ENCODE measurements at regions not wholly inside any gene's neighbourhood (a gene's known extent, or its start where the extent isn't known, plus 50 kb on each side); places are given as distances from the start of the nearest gene placed in this dataset.

DNA sequence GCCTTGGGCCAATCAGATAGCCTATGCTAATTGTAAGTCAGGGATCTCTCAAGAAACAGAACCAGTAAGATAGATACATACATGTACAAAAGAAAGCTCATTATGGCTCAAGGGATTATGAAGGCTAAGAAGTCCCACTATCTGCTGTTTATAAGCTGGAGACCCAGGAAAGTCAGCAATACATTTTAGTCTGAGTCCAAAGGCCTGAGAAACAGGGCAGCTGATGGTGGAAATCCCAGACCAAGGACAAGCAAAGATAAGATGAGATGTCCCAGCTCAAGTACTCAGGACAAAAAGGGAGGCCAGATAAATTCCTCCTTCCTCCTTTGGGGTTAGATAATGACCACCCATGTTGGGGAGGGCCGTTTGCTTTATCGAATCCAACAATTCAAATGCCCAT, 269.9 kb downstream of the AJAP1 start:
- Histone ChIP-seq H3K4me1 (ENCODE audit: control insufficient read depth in 1 of 2, insufficient read depth in 2 of 2, low read length in 2 of 2) (no peaks in the 10 kb centered on the region), H3K9me3 (ENCODE audit: control insufficient read depth in 1 of 2, low read length in 2 of 2) (no peaks in the 10 kb centered on the region), H3K4me3 (ENCODE audit: low read depth in 1 of 2, low read length in 2 of 2) (no peak overlapping the region), H3K36me3 (ENCODE audit: control insufficient read depth in 1 of 2, insufficient read depth in 2 of 2, low read length in 2 of 2) (no peaks in the 10 kb centered on the region), H3K27me3 (ENCODE audit: low read depth, low read length) (no peaks in the 10 kb centered on the region), H3K27ac (ENCODE audit: low read length) (no peak overlapping the region)

GRCh38 chr1:4916610-4917009, 262.2 kb downstream of the AJAP1 start:
- Histone ChIP-seq H3K36me3 (ENCODE audit: control insufficient read depth in 1 of 2, insufficient read depth in 2 of 2, low read length in 2 of 2) (no peaks in the 10 kb centered on the region), H3K4me3 (ENCODE audit: low read depth in 1 of 2, low read length in 2 of 2) (no peak overlapping the region), H3K9me3 (ENCODE audit: control insufficient read depth in 1 of 2, low read length in 2 of 2) (peaks cover 0 to 4% of the 10 kb centered on the region in 2 donors), H3K27ac (ENCODE audit: low read length) (no peak overlapping the region), H3K4me1 (ENCODE audit: control insufficient read depth in 1 of 2, insufficient read depth in 2 of 2, low read length in 2 of 2) (no peaks in the 10 kb centered on the region), H3K27me3 (ENCODE audit: low read depth, low read length) (no peaks in the 10 kb centered on the region)

GRCh38 chr1:4915154-4915553, 260.7 kb downstream of the AJAP1 start:
- H3K36me3 ChIP-seq (ENCODE audit: control insufficient read depth in 1 of 2, insufficient read depth in 2 of 2, low read length in 2 of 2): no peaks in the 10 kb centered on the region
- H3K27me3 ChIP-seq (ENCODE audit: low read depth, low read length): no peaks in the 10 kb centered on the region
- peaks cover 0 to 4% of the 10 kb centered on the region in 2 donors for H3K9me3 ChIP-seq (ENCODE audit: control insufficient read depth in 1 of 2, low read length in 2 of 2)
- no peak overlapping the region for H3K4me3 ChIP-seq (ENCODE audit: low read depth in 1 of 2, low read length in 2 of 2)
- no peak overlapping the region for H3K27ac ChIP-seq (ENCODE audit: low read length)
- H3K4me1 ChIP-seq (ENCODE audit: control insufficient read depth in 1 of 2, insufficient read depth in 2 of 2, low read length in 2 of 2): no peaks in the 10 kb centered on the region

DNA sequence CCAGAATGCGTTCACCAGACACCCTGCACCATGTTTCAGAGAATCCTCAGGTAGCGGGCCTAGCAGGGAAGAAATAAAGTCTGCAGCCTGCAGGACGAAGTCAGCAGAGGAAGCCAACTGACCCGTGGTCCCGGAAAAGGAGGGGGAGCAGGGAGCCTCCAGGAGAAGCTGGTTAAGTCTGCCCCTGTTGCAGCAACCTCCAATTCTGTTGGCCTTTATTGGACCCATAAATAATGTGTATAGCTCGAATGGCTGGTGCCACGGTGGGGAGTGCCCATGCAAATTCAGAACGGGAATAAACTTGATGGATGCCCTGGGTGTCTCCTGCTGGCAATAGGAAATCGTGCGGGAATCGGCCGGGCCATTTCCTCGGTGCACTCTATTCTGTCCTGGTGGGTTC, 254.1 kb downstream of the AJAP1 start:
- H3K4me1 ChIP-seq (ENCODE audit: control insufficient read depth in 1 of 2, insufficient read depth in 2 of 2, low read length in 2 of 2): no peaks in the 10 kb centered on the region
- peaks cover 0 to 2% of the 10 kb centered on the region in 2 donors for H3K9me3 ChIP-seq (ENCODE audit: control insufficient read depth in 1 of 2, low read length in 2 of 2)
- no peaks in the 10 kb centered on the region for H3K36me3 ChIP-seq (ENCODE audit: control insufficient read depth in 1 of 2, insufficient read depth in 2 of 2, low read length in 2 of 2)
- no peaks in the 10 kb centered on the region for H3K27me3 ChIP-seq (ENCODE audit: low read depth, low read length)
- H3K27ac ChIP-seq (ENCODE audit: low read length): no peak overlapping the region
- no peak overlapping the region for H3K4me3 ChIP-seq (ENCODE audit: low read depth in 1 of 2, low read length in 2 of 2)

- no peak overlapping the region for H3K4me3 ChIP-seq (ENCODE audit: low read depth in 1 of 2, low read length in 2 of 2)
- no peaks in the 10 kb centered on the region for H3K27me3 ChIP-seq (ENCODE audit: low read depth, low read length)
Observed at GRCh38 chr1:4894566-4894965, 240.2 kb downstream of the AJAP1 start.

GRCh38 chr1:4880626-4881025, 226.2 kb downstream of the AJAP1 start:
- H3K27me3 ChIP-seq (ENCODE audit: low read depth, low read length): no peaks in the 10 kb centered on the region

More at GRCh38 chr1:4894566-4894965, 240.2 kb downstream of the AJAP1 start:
- Histone ChIP-seq H3K27ac (ENCODE audit: low read length) (no peak overlapping the region), H3K4me1 (ENCODE audit: control insufficient read depth in 1 of 2, insufficient read depth in 2 of 2, low read length in 2 of 2) (peaks cover 0 to 5% of the 10 kb centered on the region in 2 donors), H3K36me3 (ENCODE audit: control insufficient read depth in 1 of 2, insufficient read depth in 2 of 2, low read length in 2 of 2) (no peaks in the 10 kb centered on the region), H3K9me3 (ENCODE audit: control insufficient read depth in 1 of 2, low read length in 2 of 2) (no peaks in the 10 kb centered on the region)

DNA sequence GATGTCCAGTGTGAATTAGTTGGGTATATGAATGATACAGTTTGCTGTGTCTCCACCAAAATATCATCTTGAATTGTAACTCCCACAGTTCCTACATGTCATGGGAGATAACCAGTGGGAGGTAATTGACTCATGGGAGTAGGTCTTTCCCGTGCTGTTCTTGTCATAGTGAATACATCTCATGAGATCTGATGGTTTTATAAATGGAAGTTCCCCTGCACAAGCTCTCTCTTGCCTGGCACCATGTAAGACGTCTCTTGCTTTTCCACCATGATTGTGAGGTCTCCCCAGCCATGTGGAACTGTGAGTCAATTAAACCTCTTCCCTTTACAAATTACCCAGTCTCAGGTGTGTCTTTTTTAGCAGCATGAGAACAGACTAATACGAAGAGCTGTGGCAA, 223.0 kb downstream of the AJAP1 start:
- no peaks in the 10 kb centered on the region for H3K27me3 ChIP-seq (ENCODE audit: low read depth, low read length)
- no peaks in the 10 kb centered on the region for H3K4me1 ChIP-seq (ENCODE audit: control insufficient read depth in 1 of 2, insufficient read depth in 2 of 2, low read length in 2 of 2)
- no peak overlapping the region for H3K4me3 ChIP-seq (ENCODE audit: low read depth in 1 of 2, low read length in 2 of 2)
- H3K36me3 ChIP-seq (ENCODE audit: control insufficient read depth in 1 of 2, insufficient read depth in 2 of 2, low read length in 2 of 2): no peaks in the 10 kb centered on the region
- H3K27ac ChIP-seq (ENCODE audit: low read length): no peak overlapping the region
- no peaks in the 10 kb centered on the region for H3K9me3 ChIP-seq (ENCODE audit: control insufficient read depth in 1 of 2, low read length in 2 of 2)

More at GRCh38 chr1:4880626-4881025, 226.2 kb downstream of the AJAP1 start:
- Histone ChIP-seq H3K4me3 (ENCODE audit: low read depth in 1 of 2, low read length in 2 of 2) (no peak overlapping the region), H3K36me3 (ENCODE audit: control insufficient read depth in 1 of 2, insufficient read depth in 2 of 2, low read length in 2 of 2) (no peaks in the 10 kb centered on the region), H3K4me1 (ENCODE audit: control insufficient read depth in 1 of 2, insufficient read depth in 2 of 2, low read length in 2 of 2) (no peaks in the 10 kb centered on the region), H3K27ac (ENCODE audit: low read length) (no peak overlapping the region), H3K9me3 (ENCODE audit: control insufficient read depth in 1 of 2, low read length in 2 of 2) (peaks cover 0 to 6% of the 10 kb centered on the region in 2 donors)

DNA sequence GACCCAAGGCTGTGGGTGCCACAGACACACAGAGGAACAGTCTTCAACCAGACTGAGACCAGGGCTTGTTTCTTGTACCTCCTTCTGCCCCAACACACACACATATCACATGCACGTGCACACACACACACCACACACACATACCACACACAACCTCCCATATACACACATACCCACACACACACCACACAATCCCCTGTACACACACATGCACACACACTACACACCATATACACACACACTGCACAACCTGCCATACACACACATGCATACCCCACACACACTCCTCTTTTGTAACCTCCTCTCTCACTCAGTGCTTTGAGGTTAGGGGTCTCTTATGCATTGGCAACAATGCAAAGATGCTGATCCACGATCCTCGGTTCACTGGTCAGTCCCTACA, 217.0 kb downstream of the AJAP1 start:
- Histone ChIP-seq H3K4me1 (ENCODE audit: control insufficient read depth in 1 of 2, insufficient read depth in 2 of 2, low read length in 2 of 2) (no peaks in the 10 kb centered on the region), H3K4me3 (ENCODE audit: low read depth in 1 of 2, low read length in 2 of 2) (no peak overlapping the region), H3K27ac (ENCODE audit: low read length) (no peak overlapping the region), H3K27me3 (ENCODE audit: low read depth, low read length) (no peaks in the 10 kb centered on the region), H3K9me3 (ENCODE audit: control insufficient read depth in 1 of 2, low read length in 2 of 2) (peaks cover 0 to 5% of the 10 kb centered on the region in 2 donors), H3K36me3 (ENCODE audit: control insufficient read depth in 1 of 2, insufficient read depth in 2 of 2, low read length in 2 of 2) (no peaks in the 10 kb centered on the region)

DNA sequence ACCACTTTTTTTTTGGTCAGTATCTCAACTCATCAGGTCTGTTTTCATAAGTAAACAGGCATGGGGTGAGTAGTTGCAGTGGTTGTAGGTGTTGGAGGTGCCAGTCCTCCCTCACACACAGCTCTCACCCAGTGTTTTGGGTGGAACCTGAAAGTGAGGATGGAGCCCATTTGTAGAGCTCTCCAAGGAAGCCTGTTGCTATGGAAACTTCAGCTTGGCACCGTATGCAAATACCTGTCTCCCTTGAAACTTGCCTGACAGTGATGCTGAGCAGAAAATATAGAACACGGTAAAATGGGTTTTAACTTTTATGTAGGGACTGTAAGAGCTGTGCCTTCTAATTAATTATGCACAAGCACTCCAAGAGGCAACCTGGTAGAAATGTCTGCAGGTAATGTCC, 214.1 kb downstream of the AJAP1 start:
- H3K9me3 ChIP-seq (ENCODE audit: control insufficient read depth in 1 of 2, low read length in 2 of 2): peaks cover 0 to 5% of the 10 kb centered on the region in 2 donors
- H3K4me1 ChIP-seq (ENCODE audit: control insufficient read depth in 1 of 2, insufficient read depth in 2 of 2, low read length in 2 of 2): no peaks in the 10 kb centered on the region
- H3K4me3 ChIP-seq (ENCODE audit: low read depth in 1 of 2, low read length in 2 of 2): no peak overlapping the region
- H3K27me3 ChIP-seq (ENCODE audit: low read depth, low read length): no peaks in the 10 kb centered on the region
- H3K36me3 ChIP-seq (ENCODE audit: control insufficient read depth in 1 of 2, insufficient read depth in 2 of 2, low read length in 2 of 2): no peaks in the 10 kb centered on the region
- H3K27ac ChIP-seq (ENCODE audit: low read length): no peak overlapping the region

- Histone ChIP-seq H3K4me3 (ENCODE audit: low read depth in 1 of 2, low read length in 2 of 2) (no peak overlapping the region), H3K36me3 (ENCODE audit: control insufficient read depth in 1 of 2, insufficient read depth in 2 of 2, low read length in 2 of 2) (no peaks in the 10 kb centered on the region), H3K9me3 (ENCODE audit: control insufficient read depth in 1 of 2, low read length in 2 of 2) (peaks cover 0 to 3% of the 10 kb centered on the region in 2 donors), H3K27me3 (ENCODE audit: low read depth, low read length) (no peaks in the 10 kb centered on the region), H3K27ac (ENCODE audit: low read length) (no peak overlapping the region), H3K4me1 (ENCODE audit: control insufficient read depth in 1 of 2, insufficient read depth in 2 of 2, low read length in 2 of 2) (no peaks in the 10 kb centered on the region)
Observed at GRCh38 chr1:4856396-4856795, 202.0 kb downstream of the AJAP1 start.

GRCh38 chr1:4854367-4854766, 200.0 kb downstream of the AJAP1 start:
- Histone ChIP-seq H3K36me3 (ENCODE audit: control insufficient read depth in 1 of 2, insufficient read depth in 2 of 2, low read length in 2 of 2) (no peaks in the 10 kb centered on the region), H3K4me3 (ENCODE audit: low read depth in 1 of 2, low read length in 2 of 2) (no peak overlapping the region), H3K27ac (ENCODE audit: low read length) (no peak overlapping the region), H3K9me3 (ENCODE audit: control insufficient read depth in 1 of 2, low read length in 2 of 2) (peaks cover 0 to 8% of the 10 kb centered on the region in 2 donors), H3K4me1 (ENCODE audit: control insufficient read depth in 1 of 2, insufficient read depth in 2 of 2, low read length in 2 of 2) (no peaks in the 10 kb centered on the region), H3K27me3 (ENCODE audit: low read depth, low read length) (no peaks in the 10 kb centered on the region)

GRCh38 chr1:4853904-4854303, 199.5 kb downstream of the AJAP1 start:
- H3K36me3 ChIP-seq (ENCODE audit: control insufficient read depth in 1 of 2, insufficient read depth in 2 of 2, low read length in 2 of 2): no peaks in the 10 kb centered on the region
- H3K4me3 ChIP-seq (ENCODE audit: low read depth in 1 of 2, low read length in 2 of 2): no peak overlapping the region
- H3K27me3 ChIP-seq (ENCODE audit: low read depth, low read length): no peaks in the 10 kb centered on the region

More at GRCh38 chr1:4853904-4854303, 199.5 kb downstream of the AJAP1 start:
- H3K27ac ChIP-seq (ENCODE audit: low read length): no peak overlapping the region
- H3K9me3 ChIP-seq (ENCODE audit: control insufficient read depth in 1 of 2, low read length in 2 of 2): peaks cover 0 to 8% of the 10 kb centered on the region in 2 donors
- no peaks in the 10 kb centered on the region for H3K4me1 ChIP-seq (ENCODE audit: control insufficient read depth in 1 of 2, insufficient read depth in 2 of 2, low read length in 2 of 2)

All from muscle layer of duodenum (tissue), 2 donors.